ENCODE measurements at regions not wholly inside any gene's neighbourhood (a gene's known extent, or its start where the extent isn't known, plus 50 kb on each side); places are given as distances from the start of the nearest gene placed in this dataset.
"Not testable (repeated sequence)": the region's sequence is repeated elsewhere in the genome, so short reads cannot be mapped to it uniquely, and the experiment has no call there.

- DNase-seq, result no peak
Measured at GRCh38 chr2:52402128-52402527, 1365.5 kb upstream of the CHAC2 start.

GRCh38 chr2:52396836-52397235 lies 1364.9 kb upstream of the NRXN1 start:
- no peak for DNase-seq

GRCh38 chr2:52395912-52396311 lies 1364.0 kb upstream of the NRXN1 start:
- DNase-seq, result no peak

- DNase-seq, result no peak
Measured at GRCh38 chr2:52391621-52392020, 1359.7 kb upstream of the NRXN1 start.

GRCh38 chr2:52390651-52391050 lies 1358.7 kb upstream of the NRXN1 start:
- DNase-seq, result no peak

- DNase-seq, result no peak
Measured at GRCh38 chr2:52387937-52388590, 1356.1 kb upstream of the NRXN1 start.

- no peak for DNase-seq
Measured at GRCh38 chr2:52386433-52387030, 1354.6 kb upstream of the NRXN1 start.

- no peak for DNase-seq
Measured at GRCh38 chr2:52383541-52383940, 1351.6 kb upstream of the NRXN1 start.

GRCh38 chr2:52369178-52369577 lies 1337.2 kb upstream of the NRXN1 start:
- no peak for DNase-seq

- no peak for DNase-seq
Measured at GRCh38 chr2:52368141-52368540, 1336.2 kb upstream of the NRXN1 start.

GRCh38 chr2:52365946-52366345 lies 1334.0 kb upstream of the NRXN1 start:
- no peak for DNase-seq

GRCh38 chr2:52356556-52356955 lies 1324.6 kb upstream of the NRXN1 start:
- DNase-seq, result no peak

- DNase-seq, result no peak
Measured at GRCh38 chr2:52347292-52347691, 1315.4 kb upstream of the NRXN1 start.

- DNase-seq, result no peak
Measured at GRCh38 chr2:52345676-52346075, 1313.7 kb upstream of the NRXN1 start.

GRCh38 chr2:52345082-52345481 lies 1313.2 kb upstream of the NRXN1 start:
- DNase-seq, result no peak

- DNase-seq, result no peak
Measured at GRCh38 chr2:52343706-52344266, 1311.9 kb upstream of the NRXN1 start.

- DNase-seq, result no peak
Measured at GRCh38 chr2:52343010-52343409, 1311.1 kb upstream of the NRXN1 start.

- DNase-seq, result no peak
Measured at GRCh38 chr2:52342458-52342857, 1310.5 kb upstream of the NRXN1 start.

- no peak for DNase-seq
Measured at GRCh38 chr2:52341732-52342131, 1309.8 kb upstream of the NRXN1 start.

- DNase-seq, result no peak
Measured at GRCh38 chr2:52340171-52340570, 1308.2 kb upstream of the NRXN1 start.

- DNase-seq, result not testable (repeated sequence)
Measured at GRCh38 chr2:52337786-52338185, 1305.9 kb upstream of the NRXN1 start.

GRCh38 chr2:52336951-52337350 lies 1305.0 kb upstream of the NRXN1 start:
- DNase-seq, result no peak

- no peak for DNase-seq
Measured at GRCh38 chr2:52335727-52336126, 1303.8 kb upstream of the NRXN1 start.

GRCh38 chr2:52334185-52334584 lies 1302.3 kb upstream of the NRXN1 start:
- DNase-seq, result no peak
